Mesenchymal stem cell (in vitro differentiated cells and primary cell): ENCODE measurements at regions not wholly inside any gene's neighbourhood (a gene's known extent, or its start where the extent isn't known, plus 50 kb on each side); places are given as distances from the start of the nearest gene placed in this dataset.

Experiments
- DNase-seq: peaks from one replicate; pipeline ENCODE4 v3.0.0-alpha.2; 2013
- H2AFZ ChIP-seq: one replicate; pipeline ENCODE4 v1.6.1; 2013; ENCODE audit warnings: low read depth, mild to moderate bottlenecking, control low read depth, inconsistent platforms, low read length, moderate library complexity
- H2AK5ac ChIP-seq: 2 replicates; pipeline ENCODE4 v1.6.1; 2013; ENCODE audit warnings: low read length, moderate library complexity, mild to moderate bottlenecking, inconsistent platforms; ENCODE audit not compliant: severe bottlenecking
- H2BK120ac ChIP-seq: one replicate; pipeline ENCODE4 v1.6.1; 2013; ENCODE audit warnings: low read depth, mild to moderate bottlenecking, inconsistent platforms, low read length, moderate library complexity
- H2BK12ac ChIP-seq, 2 experiments: one replicate each; pipeline ENCODE4 v1.6.1; 2013; ENCODE audit warnings: inconsistent platforms in 2 of 2, low read length in 2 of 2, mild to moderate bottlenecking in 2 of 2, moderate library complexity in 2 of 2, control low read depth in 1 of 2
- H2BK15ac ChIP-seq: one replicate; pipeline ENCODE4 v1.6.1; 2013; ENCODE audit warnings: mild to moderate bottlenecking, low read depth, inconsistent platforms; ENCODE audit not compliant: poor library complexity, severe bottlenecking
- H2BK5ac ChIP-seq: 2 replicates; pipeline ENCODE4 v1.6.1; 2013; ENCODE audit warnings: low read depth, mild to moderate bottlenecking, low read length, control low read depth, inconsistent platforms; ENCODE audit not compliant: poor library complexity, severe bottlenecking
- H3K14ac ChIP-seq, 2 experiments: one replicate each; pipeline ENCODE4 v1.6.1; 2013; ENCODE audit warnings: inconsistent platforms in 2 of 2, low read length in 2 of 2, control low read depth in 1 of 2, mild to moderate bottlenecking in 1 of 2, moderate library complexity in 1 of 2
- H3K18ac ChIP-seq, 2 experiments: one replicate each; pipeline ENCODE4 v1.6.1; 2013; ENCODE audit warnings: inconsistent platforms in 2 of 2, low read length in 2 of 2, control low read depth in 1 of 2, low read depth in 1 of 2, mild to moderate bottlenecking in 1 of 2
- H3K23ac ChIP-seq, 2 experiments: one replicate each; pipeline ENCODE4 v1.6.1; 2013; ENCODE audit warnings: inconsistent platforms in 2 of 2, low read length in 2 of 2, mild to moderate bottlenecking in 2 of 2, moderate library complexity in 2 of 2, control low read depth in 1 of 2
- H3K27ac ChIP-seq: 2 replicates; pipeline ENCODE4 v1.5.1; 2013; ENCODE audit warnings: mild to moderate bottlenecking, moderate library complexity, low read length, control low read depth, inconsistent platforms; ENCODE audit not compliant: poor library complexity, severe bottlenecking
- H3K27me3 ChIP-seq, 2 experiments: 2 replicates each; pipeline versions ENCODE4 v1.6.1 to v1.7.0; 2013; ENCODE audit warnings: low read length in 2 of 2, mild to moderate bottlenecking in 2 of 2, moderate library complexity in 2 of 2, control low read depth in 1 of 2, inconsistent platforms in 1 of 2; ENCODE audit not compliant: control insufficient read depth in 1 of 2, insufficient read depth in 1 of 2
- H3K36me3 ChIP-seq, 2 experiments: 2 replicates each; pipeline versions ENCODE4 v1.6.1 to v1.7.0; 2013; ENCODE audit warnings: low read length in 2 of 2, control low read depth in 1 of 2, inconsistent platforms in 1 of 2, low read depth in 1 of 2, mild to moderate bottlenecking in 1 of 2; ENCODE audit not compliant: insufficient read depth in 2 of 2, control insufficient read depth in 1 of 2
- H3K4ac ChIP-seq, 2 experiments: one replicate each; pipeline ENCODE4 v1.6.1; 2013; ENCODE audit warnings: inconsistent platforms in 2 of 2, low read length in 2 of 2, mild to moderate bottlenecking in 2 of 2, moderate library complexity in 2 of 2, control low read depth in 1 of 2, low read depth in 1 of 2
- H3K4me1 ChIP-seq: 2 replicates; pipeline ENCODE4 v1.6.1; 2013; ENCODE audit warnings: low read depth, low read length, control low read depth; ENCODE audit not compliant: control insufficient read depth, insufficient read depth
- H3K4me2 ChIP-seq: 2 replicates; pipeline ENCODE4 v1.6.1; 2013; ENCODE audit warnings: low read length, mild to moderate bottlenecking, inconsistent platforms; ENCODE audit not compliant: poor library complexity, severe bottlenecking
- H3K4me3 ChIP-seq, 2 experiments: 2 replicates each; pipeline versions ENCODE4 v1.5.1 to v1.7.0; 2013; ENCODE audit warnings: low read length in 2 of 2, mild to moderate bottlenecking in 2 of 2, control low read depth in 1 of 2, low read depth in 1 of 2; ENCODE audit not compliant: insufficient read depth in 1 of 2
- H3K79me1 ChIP-seq: replicated peaks from 2 replicates; pipeline ENCODE4 v1.6.1; 2013; ENCODE audit warnings: mild to moderate bottlenecking, control low read depth, low read length, inconsistent platforms; ENCODE audit not compliant: poor library complexity, severe bottlenecking
- H3K9ac ChIP-seq: 2 replicates; pipeline ENCODE4 v1.7.0; 2013; ENCODE audit warnings: mild to moderate bottlenecking, low read length, moderate library complexity
- H3K9me3 ChIP-seq: 2 replicates; pipeline ENCODE4 v1.7.0; 2013; ENCODE audit warnings: mild to moderate bottlenecking, low read length; ENCODE audit not compliant: control insufficient read depth
- H4K8ac ChIP-seq: one replicate; pipeline ENCODE4 v1.6.1; 2013; ENCODE audit warnings: inconsistent platforms, mild to moderate bottlenecking, low read length, moderate library complexity
- H4K91ac ChIP-seq: one replicate; pipeline ENCODE4 v1.6.1; 2013; ENCODE audit warnings: mild to moderate bottlenecking, low read length, inconsistent platforms
- WGBS: methylation state at CpG from one replicate; pipeline ENCODE4 v1.1.7; 2013; ENCODE audit warnings: mixed read lengths; 5-methylcytosine and 5-hydroxymethylcytosine counted together

DNA sequence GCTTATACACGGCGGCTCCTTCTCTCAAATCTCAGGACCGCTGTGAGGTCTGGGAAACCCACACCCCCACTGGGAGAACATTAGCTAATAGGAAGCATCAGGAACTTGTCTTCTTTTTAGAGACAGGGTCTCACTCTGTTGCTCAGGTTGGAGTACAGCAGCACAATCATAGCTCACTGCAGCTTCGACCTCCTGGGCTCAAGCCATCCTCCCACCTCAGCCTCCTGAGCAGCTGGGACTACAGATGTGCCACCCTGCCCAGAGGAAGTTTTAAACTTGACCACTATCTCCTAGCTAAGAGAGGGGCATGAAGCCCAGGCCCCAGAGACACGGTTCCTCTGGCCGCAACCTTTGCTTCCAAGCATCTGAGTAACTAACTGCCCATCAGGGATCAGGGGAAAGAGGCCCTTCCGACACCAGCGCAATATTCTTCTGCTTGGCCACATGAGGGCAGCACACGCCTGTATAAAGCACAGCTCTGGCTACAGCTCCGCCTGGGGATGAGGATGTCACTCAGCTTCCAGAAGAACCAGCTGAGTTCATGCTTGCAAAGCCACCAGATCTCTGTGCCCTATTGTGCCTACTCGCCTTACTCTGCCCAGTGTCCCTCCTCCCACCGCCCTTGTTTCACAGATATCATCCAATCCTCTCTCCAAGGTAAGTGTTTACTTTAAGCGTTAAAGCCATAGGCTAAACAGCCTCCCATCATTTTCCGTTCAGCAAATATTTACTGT is 57.6 kb upstream of the SLC6A11 start:
- 39% methylated on average over 14 of the region's 14 CpGs for WGBS
- Histone ChIP-seq H3K27me3 (peaks cover 5 to 63% of the 10 kb centered on the region in 2 experiments), H2AFZ (no peak overlapping the region), H2AK5ac (no peak overlapping the region), H3K4me2 (no peak overlapping the region), H3K14ac (no peak overlapping the region), H3K4me3 (no peak overlapping the region), H3K79me1 (no peaks in the 10 kb centered on the region), H3K18ac (no peak overlapping the region), H2BK5ac (no peak overlapping the region), H4K8ac (no peak overlapping the region), H3K27ac (no peak overlapping the region), H3K4me1 (no peaks in the 10 kb centered on the region), H3K9me3 (peaks cover 3% of the 10 kb centered on the region), H3K4ac (no peak overlapping the region), H4K91ac (no peak overlapping the region), H2BK120ac (no peak overlapping the region), H2BK15ac (no peak overlapping the region), H3K9ac (no peak overlapping the region), H3K23ac (no peak overlapping the region), H3K36me3 (no peaks in the 10 kb centered on the region), H2BK12ac (no peak overlapping the region)
- DNase-seq: peak; percentile 53

DNA sequence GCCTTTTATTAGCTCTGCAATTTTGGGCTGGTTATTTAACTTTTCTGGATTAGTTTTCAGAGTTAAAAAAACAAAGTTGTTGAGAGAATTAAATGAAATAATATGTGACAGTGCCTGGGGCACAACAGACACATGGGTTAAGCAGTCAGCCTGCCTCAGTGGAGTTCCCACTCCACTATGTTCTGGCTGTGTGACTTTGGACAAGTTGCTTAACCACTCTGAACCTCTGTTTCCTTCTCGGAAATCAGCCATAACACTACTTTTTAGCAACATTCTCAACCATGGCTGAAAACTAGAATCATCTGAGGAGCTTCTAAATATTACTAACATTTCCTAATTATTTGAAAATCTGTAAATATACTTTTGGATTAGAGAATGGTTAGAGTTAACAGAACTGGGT is 56.5 kb upstream of the SLC6A11 start:
- DNase-seq: no peak

DNA sequence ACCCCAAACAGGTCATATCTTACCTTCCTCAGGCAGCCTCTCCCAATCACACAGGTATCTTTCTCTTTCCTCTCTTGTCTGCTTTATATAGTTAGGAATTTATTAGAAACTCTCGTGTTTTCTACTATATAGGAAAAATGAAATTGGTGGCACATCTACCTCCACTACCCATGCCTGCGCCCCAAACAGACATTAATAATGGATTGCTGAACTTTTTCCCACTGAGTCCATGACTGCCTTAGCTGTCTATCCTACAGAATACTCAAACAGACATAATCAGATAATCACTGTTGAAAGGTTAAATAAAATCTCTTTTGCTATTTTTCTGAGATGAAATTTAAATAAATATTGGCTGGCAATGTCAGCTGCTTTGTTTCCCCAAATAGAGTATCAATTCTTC is 55.8 kb upstream of the SLC6A11 start:
- H3K18ac ChIP-seq: no peak overlapping the region
- no peak overlapping the region for H3K4me2 ChIP-seq
- H2BK15ac ChIP-seq: no peak overlapping the region
- H4K91ac ChIP-seq: no peak overlapping the region
- H2BK12ac ChIP-seq: no peak overlapping the region
- H3K9ac ChIP-seq: no peak overlapping the region
- H3K27me3 ChIP-seq: peaks cover 5 to 68% of the 10 kb centered on the region in 2 experiments
- no peak overlapping the region for H3K4ac ChIP-seq
- no peak overlapping the region for H3K23ac ChIP-seq
- H3K79me1 ChIP-seq: no peaks in the 10 kb centered on the region
- no peak overlapping the region for H3K27ac ChIP-seq
- H2BK5ac ChIP-seq: no peak overlapping the region
- 78% methylated on average over 1 of the region's 2 CpGs for WGBS
- no peak overlapping the region for H2AK5ac ChIP-seq
- no peak overlapping the region for H4K8ac ChIP-seq
- no peak overlapping the region for H2BK120ac ChIP-seq
- no peak overlapping the region for H3K14ac ChIP-seq
- H2AFZ ChIP-seq: no peak overlapping the region
- no peaks in the 10 kb centered on the region for H3K4me1 ChIP-seq
- H3K9me3 ChIP-seq: peaks cover under 1% of the 10 kb centered on the region
- no peaks in the 10 kb centered on the region for H3K36me3 ChIP-seq
- no peak overlapping the region for H3K4me3 ChIP-seq
- DNase-seq: no peak

More for the DNA sequence above, 56.5 kb upstream of the SLC6A11 start:
- Histone ChIP-seq H2AFZ (no peak overlapping the region), H3K4me2 (no peak overlapping the region), H3K79me1 (no peaks in the 10 kb centered on the region), H2BK120ac (no peak overlapping the region), H3K36me3 (no peaks in the 10 kb centered on the region), H3K4me3 (no peak overlapping the region), H3K4me1 (no peaks in the 10 kb centered on the region), H2BK5ac (no peak overlapping the region), H4K8ac (no peak overlapping the region), H3K23ac (no peak overlapping the region), H3K27me3 (peaks cover 5 to 69% of the 10 kb centered on the region in 2 experiments), H4K91ac (no peak overlapping the region), H3K4ac (no peak overlapping the region), H3K18ac (no peak overlapping the region), H3K14ac (no peak overlapping the region), H3K9me3 (peaks cover 3% of the 10 kb centered on the region), H2BK12ac (no peak overlapping the region), H3K27ac (no peak overlapping the region), H2AK5ac (no peak overlapping the region), H2BK15ac (no peak overlapping the region), H3K9ac (no peak overlapping the region)
- 63% methylated on average over 1 of the region's 1 CpG for WGBS

DNA sequence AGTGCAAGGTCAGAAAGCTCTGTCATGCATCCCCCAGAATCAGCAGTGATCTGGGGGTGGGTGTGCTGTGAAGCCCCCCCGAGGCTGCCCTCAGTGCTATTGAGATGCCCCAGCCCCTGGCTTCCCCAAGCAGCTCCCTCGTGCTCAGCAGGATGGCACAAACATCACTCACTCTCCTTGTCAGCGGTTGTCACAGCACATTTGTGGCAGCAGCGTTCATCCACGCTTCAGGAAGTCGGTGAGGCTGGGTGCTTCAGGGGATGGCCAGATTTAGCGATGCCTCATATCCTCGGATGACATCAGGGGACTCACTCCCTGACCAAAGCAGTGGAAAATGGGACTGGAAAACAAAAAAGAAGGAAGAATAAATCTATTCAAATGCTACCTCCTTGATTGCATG is 54.4 kb upstream of the SLC6A11 start:
- no peak overlapping the region for H3K18ac ChIP-seq
- no peaks in the 10 kb centered on the region for H3K4me1 ChIP-seq
- H3K4me3 ChIP-seq: no peak overlapping the region
- H3K9ac ChIP-seq: no peak overlapping the region
- H4K91ac ChIP-seq: peak overlapping the region; percentile 29
- no peak for DNase-seq
- no peaks in the 10 kb centered on the region for H3K79me1 ChIP-seq
- no peak overlapping the region for H3K27ac ChIP-seq
- 49% methylated on average over 8 of the region's 8 CpGs for WGBS
- peaks cover 5 to 75% of the 10 kb centered on the region in 2 experiments for H3K27me3 ChIP-seq
- no peak overlapping the region for H3K23ac ChIP-seq
- H2BK5ac ChIP-seq: no peak overlapping the region
- no peak overlapping the region for H4K8ac ChIP-seq
- H3K36me3 ChIP-seq: no peaks in the 10 kb centered on the region
- no peak overlapping the region for H2BK15ac ChIP-seq
- no peak overlapping the region for H2BK12ac ChIP-seq
- no peak overlapping the region for H3K4me2 ChIP-seq
- H3K4ac ChIP-seq: no peak overlapping the region
- H3K9me3 ChIP-seq: no peaks in the 10 kb centered on the region
- H3K14ac ChIP-seq: no peak overlapping the region
- no peak overlapping the region for H2AK5ac ChIP-seq
- H2AFZ ChIP-seq: no peak overlapping the region
- no peak overlapping the region for H2BK120ac ChIP-seq
